ENCODE measurements at regions not wholly inside any gene's neighbourhood (a gene's known extent, or its start where the extent isn't known, plus 50 kb on each side); places are given as distances from the start of the nearest gene placed in this dataset.

- 28 to 31% methylated on average over 2 of the region's 2 CpGs for WGBS, 2 donors
- no peak for DNase-seq (ENCODE audit: low spot score in 2 of 2)
- intact Hi-C loops (cut with DNase I; ENCODE audit: low total_unique reads): no loop called here
- H3K4me3 ChIP-seq (ENCODE audit: low read depth, poor library complexity, severe bottlenecking): no peak overlapping the region
- TF ChIP-seq POLR2A (IDR thresholded peaks at IDR 0.05): no peak
- TF ChIP-seq CTCF (IDR thresholded peaks at IDR 0.05): no peak
Measured at GRCh38 chr10:29039677-29040189, 249.1 kb upstream of the LYZL1 start.

GRCh38 chr10:29041616-29042015, 247.3 kb upstream of the LYZL1 start:
- TF ChIP-seq CTCF (IDR thresholded peaks at IDR 0.05): no peak
- no peak for TF ChIP-seq POLR2A (IDR thresholded peaks at IDR 0.05)
- intact Hi-C loops (cut with DNase I; ENCODE audit: low total_unique reads): no loop called here
- no peak for DNase-seq (ENCODE audit: low spot score in 2 of 2)
- WGBS, 2 donors: 31 to 50% methylated on average over 7 of the region's 7 CpGs
- H3K4me3 ChIP-seq (ENCODE audit: low read depth, poor library complexity, severe bottlenecking): no peak overlapping the region

- 73 to 90% methylated on average over 1 of the region's 1 CpG for WGBS, 2 donors
Measured at GRCh38 chr10:29048506-29048905, 240.4 kb upstream of the LYZL1 start.

GRCh38 chr10:29050081-29050480, 238.8 kb upstream of the LYZL1 start:
- intact Hi-C loops (cut with DNase I; ENCODE audit: low total_unique reads): no loop called here
- TF ChIP-seq POLR2A (IDR thresholded peaks at IDR 0.05) (no peak), CTCF (IDR thresholded peaks at IDR 0.05) (no peak)
- DNase-seq (ENCODE audit: low spot score in 2 of 2): peak in 1 of 2 donors; percentile 20
- 78 to 81% methylated on average over 3 of the region's 3 CpGs for WGBS, 2 donors
- no peak overlapping the region for H3K4me3 ChIP-seq (ENCODE audit: low read depth, poor library complexity, severe bottlenecking)

More at GRCh38 chr10:29048506-29048905, 240.4 kb upstream of the LYZL1 start:
- DNase-seq (ENCODE audit: low spot score in 2 of 2): no peak
- TF ChIP-seq POLR2A (IDR thresholded peaks at IDR 0.05) (no peak), CTCF (IDR thresholded peaks at IDR 0.05) (no peak)
- intact Hi-C loops (cut with DNase I; ENCODE audit: low total_unique reads): no loop called here
- no peak overlapping the region for H3K4me3 ChIP-seq (ENCODE audit: low read depth, poor library complexity, severe bottlenecking)

GRCh38 chr10:29055101-29055500, 233.8 kb upstream of the LYZL1 start:
- TF ChIP-seq CTCF (IDR thresholded peaks at IDR 0.05): no peak
- TF ChIP-seq POLR2A (IDR thresholded peaks at IDR 0.05): no peak
- no peak overlapping the region for H3K4me3 ChIP-seq (ENCODE audit: low read depth, poor library complexity, severe bottlenecking)
- 56 to 61% methylated on average over 2 of the region's 2 CpGs for WGBS, 2 donors
- intact Hi-C loops (cut with DNase I; ENCODE audit: low total_unique reads): no loop called here
- no peak for DNase-seq (ENCODE audit: low spot score in 2 of 2)

GRCh38 chr10:29056729-29057128, 232.1 kb upstream of the LYZL1 start:
- intact Hi-C loops (cut with DNase I; ENCODE audit: low total_unique reads): no loop called here
- no peak overlapping the region for H3K4me3 ChIP-seq (ENCODE audit: low read depth, poor library complexity, severe bottlenecking)
- WGBS, 2 donors: 45 to 54% methylated on average over 2 of the region's 2 CpGs
- TF ChIP-seq CTCF (IDR thresholded peaks at IDR 0.05) (no peak), POLR2A (IDR thresholded peaks at IDR 0.05) (no peak)
- DNase-seq (ENCODE audit: low spot score in 2 of 2): no peak

All from lower leg skin (tissue), 4 donors.